Naive thymus-derived CD4-positive, alpha-beta T cell (primary cell): ENCODE measurements at regions not wholly inside any gene's neighbourhood (a gene's known extent, or its start where the extent isn't known, plus 50 kb on each side); places are given as distances from the start of the nearest gene placed in this dataset.

ENCODE experiments used
- ATAC-seq: fragments of 150-1000 bp; cut with Tn5 transposase; 2 replicates; pipeline ENCODE4 v1.10.0; 2021; ENCODE audit warnings: mild to moderate bottlenecking, moderate library complexity
- CTCF ChIA-PET: fragments of 350-600 bp; sonication (Branson Sonifier 250); formaldehyde crosslinking; loops from one replicate; lab custom pipeline; 2021; ENCODE audit warnings: antibody characterized with exemption; lab: Charles Lee
- POLR2A ChIA-PET: fragments of 350-600 bp; sonication (Branson Sonifier 250); formaldehyde crosslinking; loops from one replicate; lab custom pipeline; 2021; ENCODE audit warnings: antibody characterized with exemption, inconsistent platforms; lab: Charles Lee
- DNase-seq, 9 donors: peaks; one replicate each; pipeline versions ENCODE4 v3.0.0 to v3.0.0-alpha.2; 2020 to 2022; ENCODE audit warnings: mixed read lengths in 1 of 9
- H3K27ac ChIP-seq: one replicate; pipeline ENCODE4 v1.7.0; 2013; ENCODE audit warnings: mild to moderate bottlenecking, low read depth, low read length, moderate library complexity
- H3K27me3 ChIP-seq, 2 donors: one replicate each; pipeline ENCODE4 v1.7.0; 2013; ENCODE audit warnings: low read length in 2 of 2, mild to moderate bottlenecking in 2 of 2, moderate library complexity in 2 of 2; ENCODE audit not compliant: control insufficient read depth in 2 of 2, insufficient read depth in 2 of 2
- H3K36me3 ChIP-seq, 3 experiments: 1 replicate in 2 of 3; 2 replicates in 1 of 3; pipeline ENCODE4 v1.7.0; 2013; ENCODE audit warnings: low read length in 3 of 3, mild to moderate bottlenecking in 3 of 3, moderate library complexity in 1 of 3; ENCODE audit not compliant: insufficient read depth in 3 of 3, control insufficient read depth in 2 of 3
- H3K4me1 ChIP-seq, 2 donors: one replicate each; pipeline ENCODE4 v1.7.0; 2013; ENCODE audit warnings: low read length in 2 of 2, mild to moderate bottlenecking in 2 of 2, moderate library complexity in 1 of 2; ENCODE audit not compliant: control insufficient read depth in 2 of 2, insufficient read depth in 2 of 2
- H3K4me3 ChIP-seq: 2 replicates; pipeline ENCODE4 v1.7.0; 2013; ENCODE audit warnings: mild to moderate bottlenecking, low read length
- H3K9me3 ChIP-seq, 3 experiments: 1 replicate in 2 of 3; 2 replicates in 1 of 3; pipeline ENCODE4 v1.7.0; 2013; ENCODE audit warnings: low read length in 3 of 3; ENCODE audit not compliant: control insufficient read depth in 2 of 3
- H3K27ac Mint-ChIP-seq, 9 donors: one replicate each; pipeline ENCODE4 v1.8.0; 2020 to 2022; ENCODE audit warnings: mixed read lengths in 9 of 9, mild to moderate bottlenecking in 8 of 9, moderate library complexity in 5 of 9, inconsistent platforms in 2 of 9
- H3K27me3 Mint-ChIP-seq, 5 donors: one replicate each; pipeline ENCODE4 v1.8.0; 2021 to 2022; ENCODE audit warnings: mixed read lengths in 5 of 5, mild to moderate bottlenecking in 1 of 5
- H3K36me3 Mint-ChIP-seq, 5 donors: one replicate each; pipeline ENCODE4 v1.8.0; 2020 to 2022; ENCODE audit warnings: mixed read lengths in 5 of 5, mild to moderate bottlenecking in 3 of 5, inconsistent platforms in 1 of 5
- H3K4me1 Mint-ChIP-seq, 7 donors: one replicate each; pipeline ENCODE4 v1.8.0; 2020 to 2022; ENCODE audit warnings: mixed read lengths in 7 of 7, mild to moderate bottlenecking in 3 of 7, inconsistent platforms in 1 of 7
- H3K4me3 Mint-ChIP-seq, 10 donors: one replicate each; pipeline ENCODE4 v1.8.0; 2020 to 2022; ENCODE audit warnings: mild to moderate bottlenecking in 10 of 10, mixed read lengths in 10 of 10, moderate library complexity in 6 of 10, inconsistent platforms in 2 of 10
- H3K9me3 Mint-ChIP-seq, 11 donors: one replicate each; pipeline ENCODE4 v1.8.0; 2020 to 2022; ENCODE audit warnings: mixed read lengths in 11 of 11, mild to moderate bottlenecking in 4 of 11, inconsistent platforms in 1 of 11, moderate library complexity in 1 of 11
- intact Hi-C, 2 donors: fragments of 100-400 bp; cut with micrococcal nuclease; formaldehyde crosslinking; loops; one replicate each; pipeline ENCODE4 v1.15.1; 2023

GRCh38 chr13:64300239-64300638 lies 2884.6 kb upstream of the PCDH20 start:
- no peaks in the 10 kb centered on the region for H3K27me3 ChIP-seq
- no peak for ATAC-seq
- H3K4me1 Mint-ChIP-seq = no peaks in the 10 kb centered on the region
- no peak overlapping the region for H3K4me3 Mint-ChIP-seq
- no peaks in the 10 kb centered on the region for H3K36me3 Mint-ChIP-seq
- no peak for DNase-seq
- peaks cover 0 to 13% (median 7%) of the 10 kb centered on the region in 11 donors for H3K9me3 Mint-ChIP-seq
- no peaks in the 10 kb centered on the region for H3K27me3 Mint-ChIP-seq
- ChIA-PET CTCF (no interaction called here), POLR2A (no interaction called here)
- no peaks in the 10 kb centered on the region for H3K9me3 ChIP-seq
- H3K36me3 ChIP-seq = no peaks in the 10 kb centered on the region
- intact Hi-C loops = no loop called here
- H3K4me1 ChIP-seq = no peaks in the 10 kb centered on the region
- no peak overlapping the region for H3K27ac ChIP-seq
- H3K27ac Mint-ChIP-seq = no peak overlapping the region
- no peak overlapping the region for H3K4me3 ChIP-seq

GRCh38 chr13:64293923-64294322 lies 2878.3 kb upstream of the PCDH20 start:
- H3K27ac ChIP-seq = no peak overlapping the region
- H3K4me1 ChIP-seq = no peaks in the 10 kb centered on the region
- Mint-ChIP-seq H3K27me3 (no peaks in the 10 kb centered on the region), H3K9me3 (peaks cover 4 to 33% (median 7%) of the 10 kb centered on the region in 11 donors), H3K4me3 (no peak overlapping the region), H3K4me1 (peaks cover 0 to 1% (median 0%) of the 10 kb centered on the region in 7 donors), H3K36me3 (peaks cover 0 to 2% (median 0%) of the 10 kb centered on the region in 5 donors), H3K27ac (no peak overlapping the region)
- H3K4me3 ChIP-seq = no peak overlapping the region
- no peaks in the 10 kb centered on the region for H3K9me3 ChIP-seq
- H3K27me3 ChIP-seq = no peaks in the 10 kb centered on the region
- intact Hi-C loops = no loop called here
- DNase-seq (no peak), ATAC-seq (no peak)
- ChIA-PET CTCF (no interaction called here), POLR2A (no interaction called here)
- no peaks in the 10 kb centered on the region for H3K36me3 ChIP-seq

GRCh38 chr13:64289702-64290101 lies 2874.1 kb upstream of the PCDH20 start:
- intact Hi-C loops = no loop called here
- ChIA-PET CTCF (no interaction called here), POLR2A (no interaction called here)
- Mint-ChIP-seq H3K9me3 (peaks cover 0 to 41% (median 14%) of the 10 kb centered on the region in 11 donors), H3K4me3 (no peak overlapping the region), H3K36me3 (peaks cover 0 to 4% (median 0%) of the 10 kb centered on the region in 5 donors), H3K4me1 (peaks cover 0 to 4% (median 0%) of the 10 kb centered on the region in 7 donors), H3K27me3 (no peaks in the 10 kb centered on the region), H3K27ac (no peak overlapping the region)
- DNase-seq (no peak), ATAC-seq (no peak)
- H3K4me3 ChIP-seq = no peak overlapping the region
- H3K27ac ChIP-seq = no peak overlapping the region
- H3K9me3 ChIP-seq = no peaks in the 10 kb centered on the region
- H3K4me1 ChIP-seq = no peaks in the 10 kb centered on the region
- H3K36me3 ChIP-seq = no peaks in the 10 kb centered on the region
- no peaks in the 10 kb centered on the region for H3K27me3 ChIP-seq

GRCh38 chr13:64283926-64284325 lies 2868.3 kb upstream of the PCDH20 start:
- CTCF ChIA-PET = no interaction called here
- intact Hi-C loops = no loop called here

GRCh38 chr13:64278493-64278892 lies 2862.8 kb upstream of the PCDH20 start:
- peaks cover 0 to 17% (median 5%) of the 10 kb centered on the region in 11 donors for H3K9me3 Mint-ChIP-seq
- POLR2A ChIA-PET = no interaction called here
- CTCF ChIA-PET = no interaction called here

More at GRCh38 chr13:64283926-64284325, 2868.3 kb upstream of the PCDH20 start:
- peaks cover 0 to 2% (median 0%) of the 10 kb centered on the region in 7 donors for H3K4me1 Mint-ChIP-seq
- peaks cover 0 to 38% (median 13%) of the 10 kb centered on the region in 11 donors for H3K9me3 Mint-ChIP-seq
- no peak overlapping the region for H3K27ac Mint-ChIP-seq
- Histone ChIP-seq H3K9me3 (peaks cover 0 to 5% (median 0%) of the 10 kb centered on the region in 3 experiments), H3K4me3 (no peak overlapping the region), H3K27me3 (no peaks in the 10 kb centered on the region), H3K36me3 (no peaks in the 10 kb centered on the region), H3K4me1 (no peaks in the 10 kb centered on the region), H3K27ac (no peak overlapping the region)
- no peak overlapping the region for H3K4me3 Mint-ChIP-seq
- peaks cover 0 to 2% (median 0%) of the 10 kb centered on the region in 5 donors for H3K36me3 Mint-ChIP-seq
- H3K27me3 Mint-ChIP-seq = no peaks in the 10 kb centered on the region
- DNase-seq (no peak), ATAC-seq (no peak)
- POLR2A ChIA-PET = no interaction called here

GRCh38 chr13:64277097-64277496 lies 2861.4 kb upstream of the PCDH20 start:
- Mint-ChIP-seq H3K9me3 (peaks cover 0 to 22% (median 5%) of the 10 kb centered on the region in 11 donors), H3K4me1 (no peaks in the 10 kb centered on the region), H3K4me3 (no peak overlapping the region), H3K36me3 (no peaks in the 10 kb centered on the region), H3K27ac (no peak overlapping the region), H3K27me3 (no peaks in the 10 kb centered on the region)
- ATAC-seq (no peak), DNase-seq (no peak)
- no peak overlapping the region for H3K4me3 ChIP-seq
- H3K9me3 ChIP-seq = no peaks in the 10 kb centered on the region
- H3K27ac ChIP-seq = no peak overlapping the region
- no peaks in the 10 kb centered on the region for H3K4me1 ChIP-seq
- ChIA-PET POLR2A (no interaction called here), CTCF (no interaction called here)
- no peaks in the 10 kb centered on the region for H3K27me3 ChIP-seq
- intact Hi-C loops = no loop called here
- no peaks in the 10 kb centered on the region for H3K36me3 ChIP-seq

More at GRCh38 chr13:64278493-64278892, 2862.8 kb upstream of the PCDH20 start:
- H3K36me3 ChIP-seq = no peaks in the 10 kb centered on the region
- H3K4me3 ChIP-seq = no peak overlapping the region
- H3K4me1 Mint-ChIP-seq = no peaks in the 10 kb centered on the region
- peaks cover 0 to 5% (median 0%) of the 10 kb centered on the region in 3 experiments for H3K9me3 ChIP-seq
- H3K36me3 Mint-ChIP-seq = no peaks in the 10 kb centered on the region
- DNase-seq (no peak), ATAC-seq (no peak)
- H3K27me3 Mint-ChIP-seq = no peaks in the 10 kb centered on the region
- no peak overlapping the region for H3K27ac ChIP-seq
- no peaks in the 10 kb centered on the region for H3K27me3 ChIP-seq
- H3K27ac Mint-ChIP-seq = no peak overlapping the region
- H3K4me3 Mint-ChIP-seq = no peak overlapping the region
- intact Hi-C loops = no loop called here
- no peaks in the 10 kb centered on the region for H3K4me1 ChIP-seq

GRCh38 chr13:64276232-64276631 lies 2860.6 kb upstream of the PCDH20 start:
- Mint-ChIP-seq H3K4me3 (no peak overlapping the region), H3K27ac (no peak overlapping the region)
- ATAC-seq = no peak

More at GRCh38 chr13:64276232-64276631, 2860.6 kb upstream of the PCDH20 start:
- CTCF ChIA-PET = no interaction called here
- intact Hi-C loops = no loop called here
- H3K27me3 Mint-ChIP-seq = no peaks in the 10 kb centered on the region
- no peaks in the 10 kb centered on the region for H3K4me1 Mint-ChIP-seq
- Histone ChIP-seq H3K27me3 (no peaks in the 10 kb centered on the region), H3K27ac (no peak overlapping the region), H3K4me3 (no peak overlapping the region), H3K4me1 (no peaks in the 10 kb centered on the region), H3K9me3 (no peaks in the 10 kb centered on the region), H3K36me3 (no peaks in the 10 kb centered on the region)
- DNase-seq = no peak
- H3K9me3 Mint-ChIP-seq = peaks cover 0 to 19% (median 3%) of the 10 kb centered on the region in 11 donors
- POLR2A ChIA-PET = no interaction called here
- no peaks in the 10 kb centered on the region for H3K36me3 Mint-ChIP-seq
